ENCODE measurements at regions not wholly inside any gene's neighbourhood (a gene's known extent, or its start where the extent isn't known, plus 50 kb on each side); places are given as distances from the start of the nearest gene placed in this dataset.
A peak's percentile ranks its signal among the peaks of the same experiment; 100 is the strongest.

DNA sequence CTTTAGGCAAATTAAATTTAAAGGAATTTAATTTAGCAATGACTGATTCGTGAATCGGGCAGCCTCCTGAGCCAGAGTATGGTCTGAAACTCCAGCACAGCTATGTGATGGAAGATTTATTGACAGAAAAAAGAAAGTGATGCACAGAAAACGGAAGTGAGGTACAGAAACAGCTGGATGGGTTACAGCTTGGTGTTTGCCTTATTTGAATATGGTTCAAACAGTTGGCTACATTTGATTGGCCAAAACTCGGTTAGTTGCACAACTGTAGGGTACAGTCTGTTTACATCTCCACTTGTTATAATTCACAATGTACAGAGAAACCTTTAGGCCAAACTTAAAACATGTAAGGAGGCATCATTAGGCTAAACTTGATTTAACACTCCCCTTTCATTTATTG is 1716.1 kb upstream of the C9orf72 start:
- Histone ChIP-seq H3K36me3 (replicated peaks; ENCODE audit: low read depth, low read length) (no peaks in the 10 kb centered on the region), H3K4me2 (ENCODE audit: low read length) (no peak overlapping the region), H3K79me2 (ENCODE audit: low read length) (no peaks in the 10 kb centered on the region), H3K9me3 (ENCODE audit: insufficient read depth, low read length) (0 out of 2 replicates have a peak, but pooled peaks cover 4% of the 10 kb centered on the region), H3K4me3 (ENCODE audit: low read length) (no peak overlapping the region), H3K27me3 (ENCODE audit: low read depth, low read length) (no peaks in the 10 kb centered on the region), H3K27ac (ENCODE audit: low read length) (no peak overlapping the region), H2AFZ (ENCODE audit: low read depth, low read length) (no peak overlapping the region), H3K4me1 (ENCODE audit: low read length) (peaks cover 22% of the 10 kb centered on the region), H4K20me1 (ENCODE audit: insufficient read depth, low read length) (no peaks in the 10 kb centered on the region), H3K9ac (ENCODE audit: low read length) (no peak overlapping the region)
- TF ChIP-seq, protein P1, sequence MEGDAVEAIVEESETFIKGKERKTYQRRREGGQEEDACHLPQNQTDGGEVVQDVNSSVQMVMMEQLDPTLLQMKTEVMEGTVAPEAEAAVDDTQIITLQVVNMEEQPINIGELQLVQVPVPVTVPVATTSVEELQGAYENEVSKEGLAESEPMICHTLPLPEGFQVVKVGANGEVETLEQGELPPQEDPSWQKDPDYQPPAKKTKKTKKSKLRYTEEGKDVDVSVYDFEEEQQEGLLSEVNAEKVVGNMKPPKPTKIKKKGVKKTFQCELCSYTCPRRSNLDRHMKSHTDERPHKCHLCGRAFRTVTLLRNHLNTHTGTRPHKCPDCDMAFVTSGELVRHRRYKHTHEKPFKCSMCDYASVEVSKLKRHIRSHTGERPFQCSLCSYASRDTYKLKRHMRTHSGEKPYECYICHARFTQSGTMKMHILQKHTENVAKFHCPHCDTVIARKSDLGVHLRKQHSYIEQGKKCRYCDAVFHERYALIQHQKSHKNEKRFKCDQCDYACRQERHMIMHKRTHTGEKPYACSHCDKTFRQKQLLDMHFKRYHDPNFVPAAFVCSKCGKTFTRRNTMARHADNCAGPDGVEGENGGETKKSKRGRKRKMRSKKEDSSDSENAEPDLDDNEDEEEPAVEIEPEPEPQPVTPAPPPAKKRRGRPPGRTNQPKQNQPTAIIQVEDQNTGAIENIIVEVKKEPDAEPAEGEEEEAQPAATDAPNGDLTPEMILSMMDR (IDR thresholded peaks at IDR 0.05; ENCODE audit: low read depth, low read length), result no peak
- TF ChIP-seq EZH2phosphoT487 (IDR thresholded peaks at IDR 0.05; ENCODE audit: low read depth), result no peak

DNA sequence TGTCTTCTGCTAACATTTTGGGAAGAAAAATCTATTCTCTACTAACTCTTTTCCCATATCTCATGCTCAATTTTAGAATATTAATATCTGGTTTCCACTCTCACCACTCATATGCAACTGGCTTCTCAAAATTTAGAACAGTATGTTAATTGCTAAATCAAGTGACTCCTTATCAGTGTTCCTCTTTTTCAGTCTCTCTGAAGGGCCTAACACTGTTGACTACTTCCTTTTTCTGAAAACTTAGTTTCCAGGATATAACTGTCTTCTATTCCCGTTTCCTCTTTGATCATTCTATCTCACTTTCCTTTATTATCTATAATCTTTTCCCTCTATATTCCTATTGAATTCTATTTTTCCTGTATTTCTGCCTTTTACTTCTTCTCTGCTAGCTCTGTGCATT is 1717.2 kb upstream of the C9orf72 start:
- Histone ChIP-seq H3K79me2 (ENCODE audit: low read length) (no peaks in the 10 kb centered on the region), H3K9me3 (ENCODE audit: insufficient read depth, low read length) (0 out of 2 replicates have a peak, but pooled peaks cover 7% of the 10 kb centered on the region)
- TF ChIP-seq EZH2phosphoT487 (IDR thresholded peaks at IDR 0.05; ENCODE audit: low read depth), result no peak
- TF ChIP-seq, protein P1 (IDR thresholded peaks at IDR 0.05; ENCODE audit: low read depth, low read length), result no peak

DNA sequence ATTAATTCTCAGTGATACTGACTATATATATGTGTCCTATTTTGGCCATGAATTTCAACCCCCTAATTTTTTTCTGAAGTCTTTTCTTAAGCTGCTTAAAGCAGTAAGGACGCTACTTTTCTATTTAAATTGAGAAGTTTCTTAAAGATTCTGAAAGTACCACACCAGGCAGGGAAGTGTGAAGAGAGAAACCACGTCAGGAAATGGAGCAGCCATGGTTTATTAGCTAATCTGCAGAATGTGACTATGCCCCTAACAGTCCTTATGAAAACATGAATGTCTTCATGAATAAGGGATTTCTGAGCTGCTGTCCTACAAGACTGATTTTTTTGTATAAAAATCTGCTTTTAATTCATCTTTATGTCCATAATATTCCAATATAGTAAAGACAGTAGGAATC is 1724.3 kb upstream of the C9orf72 start:
- Histone ChIP-seq H3K4me3 (ENCODE audit: low read length) (no peak overlapping the region), H3K9me3 (ENCODE audit: insufficient read depth, low read length) (0 out of 2 replicates have a peak, but pooled peaks cover 7% of the 10 kb centered on the region), H4K20me1 (ENCODE audit: insufficient read depth, low read length) (no peaks in the 10 kb centered on the region), H3K4me2 (ENCODE audit: low read length) (0 out of 2 replicates have a peak overlapping the region, but pooled peaks have one; percentile 15), H3K27me3 (ENCODE audit: low read depth, low read length) (no peaks in the 10 kb centered on the region), H3K4me1 (ENCODE audit: low read length) (peaks cover 6% of the 10 kb centered on the region), H3K27ac (ENCODE audit: low read length) (no peak overlapping the region), H2AFZ (ENCODE audit: low read depth, low read length) (no peak overlapping the region), H3K79me2 (ENCODE audit: low read length) (no peaks in the 10 kb centered on the region), H3K36me3 (replicated peaks; ENCODE audit: low read depth, low read length) (no peaks in the 10 kb centered on the region), H3K9ac (ENCODE audit: low read length) (no peak overlapping the region)
- TF ChIP-seq, protein P1 (IDR thresholded peaks at IDR 0.05; ENCODE audit: low read depth, low read length), result no peak
- no peak for TF ChIP-seq EZH2phosphoT487 (IDR thresholded peaks at IDR 0.05; ENCODE audit: low read depth)

More for the DNA sequence above, 1717.2 kb upstream of the C9orf72 start:
- Histone ChIP-seq H2AFZ (ENCODE audit: low read depth, low read length) (no peak overlapping the region), H3K27ac (ENCODE audit: low read length) (peak overlapping the region; percentile 41), H3K4me3 (ENCODE audit: low read length) (no peak overlapping the region), H3K9ac (ENCODE audit: low read length) (no peak overlapping the region), H4K20me1 (ENCODE audit: insufficient read depth, low read length) (no peaks in the 10 kb centered on the region), H3K27me3 (ENCODE audit: low read depth, low read length) (no peaks in the 10 kb centered on the region), H3K4me2 (ENCODE audit: low read length) (no peak overlapping the region), H3K36me3 (replicated peaks; ENCODE audit: low read depth, low read length) (no peaks in the 10 kb centered on the region), H3K4me1 (ENCODE audit: low read length) (peaks cover 22% of the 10 kb centered on the region)

DNA sequence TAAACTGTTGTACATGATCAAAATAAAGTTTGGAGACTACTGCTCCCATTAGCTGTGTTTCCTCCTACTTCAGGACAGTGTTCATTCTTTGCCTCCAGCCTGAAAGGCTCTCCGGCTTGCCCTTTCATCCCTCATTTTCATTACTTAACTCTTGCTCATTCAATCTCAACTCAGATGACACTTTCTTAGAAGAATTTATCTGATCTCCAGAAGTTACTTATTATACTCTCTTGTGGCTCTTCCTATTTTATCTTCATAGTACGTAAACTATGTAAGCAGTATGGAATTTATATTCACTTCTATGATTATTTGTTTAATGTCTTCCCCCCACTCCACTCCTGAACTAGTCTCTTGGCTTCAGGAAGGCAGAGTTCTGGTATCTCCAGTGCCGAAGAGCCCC is 1737.9 kb upstream of the C9orf72 start:
- TF ChIP-seq, protein P1 (IDR thresholded peaks at IDR 0.05; ENCODE audit: low read depth, low read length), result no peak
- no peak for TF ChIP-seq EZH2phosphoT487 (IDR thresholded peaks at IDR 0.05; ENCODE audit: low read depth)
- Histone ChIP-seq H3K4me1 (ENCODE audit: low read length) (no peaks in the 10 kb centered on the region), H4K20me1 (ENCODE audit: insufficient read depth, low read length) (no peaks in the 10 kb centered on the region), H3K9ac (ENCODE audit: low read length) (no peak overlapping the region), H2AFZ (ENCODE audit: low read depth, low read length) (no peak overlapping the region), H3K4me2 (ENCODE audit: low read length) (no peak overlapping the region), H3K27ac (ENCODE audit: low read length) (no peak overlapping the region), H3K79me2 (ENCODE audit: low read length) (no peaks in the 10 kb centered on the region), H3K27me3 (ENCODE audit: low read depth, low read length) (no peaks in the 10 kb centered on the region), H3K9me3 (ENCODE audit: insufficient read depth, low read length) (no peaks in the 10 kb centered on the region), H3K4me3 (ENCODE audit: low read length) (no peak overlapping the region), H3K36me3 (replicated peaks; ENCODE audit: low read depth, low read length) (no peaks in the 10 kb centered on the region)
